ENCODE measurements at regions not wholly inside any gene's neighbourhood (a gene's known extent, or its start where the extent isn't known, plus 50 kb on each side); places are given as distances from the start of the nearest gene placed in this dataset.

DNA sequence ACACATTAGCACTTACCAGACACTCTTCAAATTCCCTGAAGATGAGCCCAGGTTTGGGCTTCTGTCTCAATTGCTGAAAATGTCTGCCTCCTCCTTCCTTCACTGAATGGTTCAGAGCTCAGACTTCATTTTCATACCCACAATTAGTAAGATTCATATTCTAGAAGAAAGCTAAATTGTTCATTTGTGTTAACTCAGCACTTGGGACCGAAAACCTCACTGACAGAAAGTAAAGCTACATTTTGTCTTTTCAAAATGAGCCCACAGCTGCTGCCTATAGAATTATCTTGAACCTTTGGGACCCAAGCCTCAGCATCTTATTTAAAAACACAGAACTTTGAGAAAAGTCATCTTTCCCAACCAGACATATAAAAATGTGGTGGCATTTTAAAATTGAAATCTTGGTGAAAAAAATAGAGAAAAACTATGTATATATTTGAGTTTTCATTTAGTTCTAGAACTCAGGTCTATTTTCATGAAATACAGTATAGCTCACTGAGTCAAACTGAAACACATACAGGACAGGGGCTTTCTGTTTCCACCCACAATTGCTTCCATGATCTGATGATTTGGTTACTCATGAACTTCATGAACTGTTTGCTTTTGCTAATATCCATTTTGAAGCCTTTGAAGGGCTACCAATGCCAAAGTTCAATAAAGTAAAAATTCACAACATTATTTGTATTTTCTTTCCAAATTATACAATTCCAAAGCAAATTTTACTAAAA, 119.1 kb upstream of the PFKP start:
- no peak overlapping the region for H3K4me3 ChIP-seq
- H3K9me3 ChIP-seq, result no peaks in the 10 kb centered on the region
- TF ChIP-seq POLR2AphosphoS5 (IDR thresholded peaks at IDR 0.05) (no peak), CTCF (IDR thresholded peaks at IDR 0.05) (no peak), POLR2A (IDR thresholded peaks at IDR 0.05) (no peak)
- intact Hi-C loops (cut with DNase I; ENCODE audit: low total_unique reads), result no loop called here
- H3K4me1 ChIP-seq, result no peaks in the 10 kb centered on the region
- no peak for DNase-seq (ENCODE audit: low spot score in 2 of 2)
- H3K36me3 ChIP-seq, result no peaks in the 10 kb centered on the region
- peaks cover 0 to 15% of the 10 kb centered on the region in 2 donors for H3K27me3 ChIP-seq
- H3K27ac ChIP-seq, result no peak overlapping the region

GRCh38 chr10:2944788-2945187, 122.6 kb upstream of the PFKP start:
- no peaks in the 10 kb centered on the region for H3K4me1 ChIP-seq
- no peak for TF ChIP-seq CTCF (IDR thresholded peaks at IDR 0.05)
- TF ChIP-seq POLR2AphosphoS5 (IDR thresholded peaks at IDR 0.05), result no peak
- TF ChIP-seq POLR2A (IDR thresholded peaks at IDR 0.05), result no peak
- H3K27me3 ChIP-seq, result peaks cover 0 to 18% of the 10 kb centered on the region in 2 donors
- H3K36me3 ChIP-seq, result no peaks in the 10 kb centered on the region
- no peaks in the 10 kb centered on the region for H3K9me3 ChIP-seq
- intact Hi-C loops (cut with DNase I; ENCODE audit: low total_unique reads), result no loop called here
- H3K4me3 ChIP-seq, result no peak overlapping the region
- DNase-seq (ENCODE audit: low spot score in 2 of 2), result no peak
- H3K27ac ChIP-seq, result no peak overlapping the region

GRCh38 chr10:2943932-2944614, 123.3 kb upstream of the PFKP start:
- peaks cover 0 to 18% of the 10 kb centered on the region in 2 donors for H3K27me3 ChIP-seq
- TF ChIP-seq POLR2A (IDR thresholded peaks at IDR 0.05), result no peak

GRCh38 chr10:2942938-2943337, 124.4 kb upstream of the PFKP start:
- intact Hi-C loops (cut with DNase I; ENCODE audit: low total_unique reads), result no loop called here
- H3K9me3 ChIP-seq, result no peaks in the 10 kb centered on the region
- H3K27ac ChIP-seq, result no peak overlapping the region
- peaks cover 0 to 18% of the 10 kb centered on the region in 2 donors for H3K27me3 ChIP-seq
- TF ChIP-seq CTCF (IDR thresholded peaks at IDR 0.05), result no peak
- no peak for TF ChIP-seq POLR2A (IDR thresholded peaks at IDR 0.05)
- TF ChIP-seq POLR2AphosphoS5 (IDR thresholded peaks at IDR 0.05), result no peak
- no peak for DNase-seq (ENCODE audit: low spot score in 2 of 2)
- no peaks in the 10 kb centered on the region for H3K4me1 ChIP-seq
- H3K4me3 ChIP-seq, result no peak overlapping the region
- no peaks in the 10 kb centered on the region for H3K36me3 ChIP-seq

More at GRCh38 chr10:2943932-2944614, 123.3 kb upstream of the PFKP start:
- Histone ChIP-seq H3K4me1 (no peaks in the 10 kb centered on the region), H3K36me3 (no peaks in the 10 kb centered on the region), H3K4me3 (no peak overlapping the region), H3K27ac (no peak overlapping the region), H3K9me3 (no peaks in the 10 kb centered on the region)
- DNase-seq (ENCODE audit: low spot score in 2 of 2), result no peak
- intact Hi-C loops (cut with DNase I; ENCODE audit: low total_unique reads), result no loop called here

DNA sequence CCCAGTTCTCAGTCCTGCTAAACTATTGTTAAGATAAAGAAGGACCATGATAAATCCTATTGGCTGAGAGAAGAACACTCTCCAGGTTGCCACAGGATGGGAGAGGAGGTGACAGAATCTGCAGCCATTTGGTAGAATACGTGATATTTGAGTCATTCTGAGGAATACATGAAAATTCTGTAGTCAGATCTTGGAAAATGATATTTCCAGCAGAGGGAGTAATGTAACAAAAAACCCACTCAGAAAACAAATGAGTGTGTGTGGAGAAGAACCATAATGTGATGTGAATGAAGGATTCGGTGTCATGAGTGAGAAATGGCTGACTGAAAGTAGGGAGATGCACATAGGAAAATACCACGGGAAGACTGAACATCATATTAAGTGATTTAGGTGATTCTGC, 128.5 kb upstream of the PFKP start:
- Histone ChIP-seq H3K27ac (no peak overlapping the region), H3K9me3 (no peaks in the 10 kb centered on the region), H3K4me1 (no peaks in the 10 kb centered on the region), H3K27me3 (peaks cover 0 to 31% of the 10 kb centered on the region in 2 donors), H3K36me3 (no peaks in the 10 kb centered on the region), H3K4me3 (no peak overlapping the region)
- DNase-seq (ENCODE audit: low spot score in 2 of 2), result no peak
- intact Hi-C loops (cut with DNase I; ENCODE audit: low total_unique reads), result no loop called here
- no peak for TF ChIP-seq POLR2A (IDR thresholded peaks at IDR 0.05)
- TF ChIP-seq CTCF (IDR thresholded peaks at IDR 0.05), result no peak
- no peak for TF ChIP-seq POLR2AphosphoS5 (IDR thresholded peaks at IDR 0.05)
